ENCODE measurements at regions not wholly inside any gene's neighbourhood (a gene's known extent, or its start where the extent isn't known, plus 50 kb on each side); places are given as distances from the start of the nearest gene placed in this dataset.
"Not testable (repeated sequence)": the region's sequence is repeated elsewhere in the genome, so short reads cannot be mapped to it uniquely, and the experiment has no call there.

DNA sequence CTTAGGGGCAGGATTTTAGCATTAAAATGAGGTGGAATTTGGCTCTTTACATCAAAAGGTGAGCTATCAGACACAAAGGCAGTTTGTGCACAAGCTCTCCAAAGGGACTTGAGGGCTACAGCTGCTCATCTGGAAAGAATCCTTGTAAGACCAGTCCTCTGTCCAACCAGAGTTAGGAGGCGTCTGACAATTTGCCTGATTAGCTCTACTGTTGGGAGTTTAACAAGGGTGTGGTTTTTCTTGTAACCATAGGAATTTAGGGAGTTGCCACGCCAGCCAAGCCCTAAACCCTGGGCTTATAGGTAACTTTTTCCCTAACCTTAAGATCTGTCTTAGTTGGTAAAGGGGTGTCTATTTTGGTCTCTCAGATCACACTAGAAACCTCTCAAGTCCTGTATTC, 55.0 kb upstream of the PLGLB2 start:
- not testable (repeated sequence) for DNase-seq (ENCODE audit: low read depth in 1 of 2, low spot score in 1 of 2)

DNA sequence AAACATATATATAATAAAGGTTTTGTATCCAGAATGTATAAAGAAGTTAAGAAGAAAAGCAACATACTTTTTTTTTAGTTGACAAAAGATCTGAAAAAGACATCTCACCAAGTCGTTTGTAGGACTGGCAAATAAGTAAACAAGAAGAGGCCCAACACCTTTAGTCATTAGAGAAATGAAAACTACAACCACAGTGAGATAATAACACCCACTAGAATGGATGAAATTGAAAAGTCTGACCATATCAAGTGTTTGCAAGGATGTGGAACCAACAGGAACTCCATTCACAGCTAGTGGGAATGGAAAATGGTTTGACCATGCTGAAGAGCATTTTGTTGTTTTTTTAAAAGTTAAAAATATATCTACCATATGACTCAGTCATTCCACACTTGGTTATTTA, 54.0 kb upstream of the PLGLB2 start:
- DNase-seq (ENCODE audit: low read depth in 1 of 2, low spot score in 1 of 2), result not testable (repeated sequence)

DNA sequence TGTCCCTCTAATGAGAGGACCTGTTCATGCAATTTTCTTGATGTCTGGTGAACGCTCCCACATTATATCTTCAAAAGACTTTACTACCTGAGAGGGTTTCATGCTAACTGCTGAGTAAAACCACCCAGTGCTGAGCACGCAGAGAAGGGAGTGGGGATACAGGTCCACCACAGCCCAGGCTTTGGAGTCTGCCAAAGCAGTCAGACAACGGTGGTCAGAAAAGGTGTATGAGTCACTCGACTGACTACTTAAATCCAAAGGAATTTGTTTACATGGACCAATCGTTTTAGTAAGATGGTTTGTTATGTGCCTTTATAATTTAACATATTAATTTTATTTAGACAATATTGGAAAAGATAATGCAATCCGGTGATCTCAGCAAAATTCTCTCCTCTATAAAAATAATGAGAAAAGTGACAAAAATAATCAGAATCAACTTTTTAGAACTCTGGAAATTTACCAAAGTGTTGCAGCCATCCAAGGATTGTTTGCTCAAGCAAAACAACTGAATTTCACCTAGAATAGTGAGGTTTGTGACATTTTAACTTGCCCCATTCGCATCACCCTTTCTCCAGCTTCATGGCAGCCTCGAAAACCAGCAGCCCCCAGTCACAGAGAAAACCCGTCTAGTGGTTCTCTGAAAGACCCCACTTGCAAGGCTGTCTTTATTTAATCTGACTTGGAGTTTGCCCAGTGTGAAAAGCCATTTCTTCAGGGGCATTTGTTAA, 52.1 kb upstream of the PLGLB2 start:
- not testable (repeated sequence) for DNase-seq (ENCODE audit: low read depth in 1 of 2, low spot score in 1 of 2)

All from stimulated activated CD4-positive, alpha-beta T cell treated with anti-CD3 and anti-CD28 coated beads, Interleukin-15, amount 100 ng/mL, for 1 hour (primary cell).